ENCODE measurements at regions not wholly inside any gene's neighbourhood (a gene's known extent, or its start where the extent isn't known, plus 50 kb on each side); places are given as distances from the start of the nearest gene placed in this dataset.
"Not testable (repeated sequence)": the region's sequence is repeated elsewhere in the genome, so short reads cannot be mapped to it uniquely, and the experiment has no call there.

GRCh38 chr2:87693882-87694281, 54.0 kb upstream of the PLGLB2 start:
- DNase-seq (ENCODE audit: low read depth in 4 of 4, low spot score in 1 of 4): not testable (repeated sequence)

GRCh38 chr2:87695596-87696323, 52.1 kb upstream of the PLGLB2 start:
- DNase-seq (ENCODE audit: low read depth in 4 of 4, low spot score in 1 of 4): not testable (repeated sequence)

All from stimulated activated CD4-positive, alpha-beta T cell treated with anti-CD3 and anti-CD28 coated beads, Interleukin-1b, Interleukin-23, amount 100 ng/mL, for 24 hours (primary cell).